ENCODE measurements at regions not wholly inside any gene's neighbourhood (a gene's known extent, or its start where the extent isn't known, plus 50 kb on each side); places are given as distances from the start of the nearest gene placed in this dataset.

DNA sequence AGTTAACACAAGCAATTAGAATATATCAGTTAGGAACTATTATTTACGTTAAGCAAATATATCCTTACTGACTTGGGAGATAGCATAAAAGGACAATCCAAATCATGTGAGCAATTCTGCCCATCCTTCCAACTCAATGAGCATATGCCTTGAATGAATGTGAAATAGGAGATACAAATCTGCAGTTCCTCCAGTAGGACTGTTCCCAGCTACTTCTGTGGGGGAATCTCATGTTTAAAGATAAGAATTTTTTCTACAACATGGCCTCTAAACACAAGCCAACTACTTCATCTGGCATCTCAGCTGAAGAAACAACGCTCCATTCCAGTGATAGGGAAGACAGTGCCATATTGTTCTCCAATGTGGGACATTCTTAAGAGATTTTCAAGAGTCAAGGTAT is 110.7 kb upstream of the NIPBL start:
- H3K4me2 ChIP-seq (ENCODE audit: insufficient read depth, low read length): no peak overlapping the region
- no peaks in the 10 kb centered on the region for H3K79me2 ChIP-seq (ENCODE audit: insufficient read depth, low read length)
- H3K9me3 ChIP-seq (ENCODE audit: low read depth, low read length): no peaks in the 10 kb centered on the region
- TF ChIP-seq, protein P1, sequence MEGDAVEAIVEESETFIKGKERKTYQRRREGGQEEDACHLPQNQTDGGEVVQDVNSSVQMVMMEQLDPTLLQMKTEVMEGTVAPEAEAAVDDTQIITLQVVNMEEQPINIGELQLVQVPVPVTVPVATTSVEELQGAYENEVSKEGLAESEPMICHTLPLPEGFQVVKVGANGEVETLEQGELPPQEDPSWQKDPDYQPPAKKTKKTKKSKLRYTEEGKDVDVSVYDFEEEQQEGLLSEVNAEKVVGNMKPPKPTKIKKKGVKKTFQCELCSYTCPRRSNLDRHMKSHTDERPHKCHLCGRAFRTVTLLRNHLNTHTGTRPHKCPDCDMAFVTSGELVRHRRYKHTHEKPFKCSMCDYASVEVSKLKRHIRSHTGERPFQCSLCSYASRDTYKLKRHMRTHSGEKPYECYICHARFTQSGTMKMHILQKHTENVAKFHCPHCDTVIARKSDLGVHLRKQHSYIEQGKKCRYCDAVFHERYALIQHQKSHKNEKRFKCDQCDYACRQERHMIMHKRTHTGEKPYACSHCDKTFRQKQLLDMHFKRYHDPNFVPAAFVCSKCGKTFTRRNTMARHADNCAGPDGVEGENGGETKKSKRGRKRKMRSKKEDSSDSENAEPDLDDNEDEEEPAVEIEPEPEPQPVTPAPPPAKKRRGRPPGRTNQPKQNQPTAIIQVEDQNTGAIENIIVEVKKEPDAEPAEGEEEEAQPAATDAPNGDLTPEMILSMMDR (IDR thresholded peaks at IDR 0.05; ENCODE audit: extremely low read depth, low read depth, low read length): no peak
- H3K4me1 ChIP-seq (ENCODE audit: insufficient read depth, low read length): no peaks in the 10 kb centered on the region
- DNase-seq (ENCODE audit: insufficient read length, low spot score, missing footprints): no peak
- H2AFZ ChIP-seq (ENCODE audit: low read length): no peak overlapping the region
- H3K27me3 ChIP-seq (ENCODE audit: insufficient read depth, low read length): peaks cover 14% of the 10 kb centered on the region
- H3K4me3 ChIP-seq (ENCODE audit: insufficient read depth, low read length): no peak overlapping the region
- H3K27ac ChIP-seq (ENCODE audit: low read depth, low read length): no peak overlapping the region
- no peaks in the 10 kb centered on the region for H3K36me3 ChIP-seq (ENCODE audit: insufficient read depth, low read length)
- no peaks in the 10 kb centered on the region for H4K20me1 ChIP-seq (ENCODE audit: insufficient read depth, low read length)

DNA sequence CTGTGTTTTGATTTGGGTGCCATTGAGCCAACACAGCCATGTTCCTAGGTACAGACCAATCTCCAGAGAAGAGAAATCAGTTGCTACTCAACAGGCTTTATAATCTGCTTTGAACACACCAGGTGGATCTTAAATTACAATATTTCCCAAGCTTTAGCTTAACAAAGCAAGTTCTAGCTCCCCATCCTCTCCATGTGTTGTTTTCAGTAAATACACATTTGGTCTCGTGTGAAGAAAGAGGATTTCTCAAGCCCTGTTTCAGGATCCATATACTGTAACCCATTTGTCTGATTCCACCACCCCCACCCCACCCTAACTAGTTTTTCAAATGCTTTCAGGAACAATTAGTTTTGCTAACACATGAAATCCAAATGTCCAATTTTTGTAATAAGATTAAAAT is 109.6 kb upstream of the NIPBL start:
- H4K20me1 ChIP-seq (ENCODE audit: insufficient read depth, low read length): no peaks in the 10 kb centered on the region
- TF ChIP-seq, protein P1 (IDR thresholded peaks at IDR 0.05; ENCODE audit: extremely low read depth, low read depth, low read length): no peak
- no peaks in the 10 kb centered on the region for H3K9me3 ChIP-seq (ENCODE audit: low read depth, low read length)
- no peak overlapping the region for H3K27ac ChIP-seq (ENCODE audit: low read depth, low read length)
- no peaks in the 10 kb centered on the region for H3K79me2 ChIP-seq (ENCODE audit: insufficient read depth, low read length)
- no peak for DNase-seq (ENCODE audit: insufficient read length, low spot score, missing footprints)
- H2AFZ ChIP-seq (ENCODE audit: low read length): no peak overlapping the region
- no peaks in the 10 kb centered on the region for H3K4me1 ChIP-seq (ENCODE audit: insufficient read depth, low read length)
- no peak overlapping the region for H3K4me2 ChIP-seq (ENCODE audit: insufficient read depth, low read length)
- peaks cover 14% of the 10 kb centered on the region for H3K27me3 ChIP-seq (ENCODE audit: insufficient read depth, low read length)
- no peaks in the 10 kb centered on the region for H3K36me3 ChIP-seq (ENCODE audit: insufficient read depth, low read length)
- no peak overlapping the region for H3K4me3 ChIP-seq (ENCODE audit: insufficient read depth, low read length)

DNA sequence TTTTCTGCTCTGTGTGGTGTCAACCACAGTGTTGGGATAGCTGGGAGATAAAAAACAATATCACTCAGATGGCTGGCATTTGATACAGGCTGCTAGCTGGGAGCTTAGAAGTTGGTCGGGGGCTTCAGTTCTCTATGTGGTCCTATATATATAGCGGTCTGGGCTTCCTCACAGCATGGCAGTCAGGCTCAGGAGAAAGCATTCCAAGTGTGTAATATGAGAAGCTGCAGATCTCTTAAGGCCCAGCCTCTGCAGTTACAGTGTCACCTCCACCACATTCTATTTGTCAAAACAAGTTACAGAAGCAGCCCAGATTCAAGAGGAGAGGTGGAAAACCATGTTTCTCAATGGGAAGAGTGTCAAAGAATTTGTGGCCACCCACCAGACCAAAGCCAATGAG is 108.1 kb upstream of the NIPBL start:
- Histone ChIP-seq H3K27me3 (ENCODE audit: insufficient read depth, low read length) (peaks cover 13% of the 10 kb centered on the region), H3K4me3 (ENCODE audit: insufficient read depth, low read length) (no peak overlapping the region), H3K36me3 (ENCODE audit: insufficient read depth, low read length) (no peaks in the 10 kb centered on the region), H3K9me3 (ENCODE audit: low read depth, low read length) (no peaks in the 10 kb centered on the region), H3K4me2 (ENCODE audit: insufficient read depth, low read length) (no peak overlapping the region), H3K27ac (ENCODE audit: low read depth, low read length) (no peak overlapping the region), H4K20me1 (ENCODE audit: insufficient read depth, low read length) (no peaks in the 10 kb centered on the region), H2AFZ (ENCODE audit: low read length) (no peak overlapping the region), H3K4me1 (ENCODE audit: insufficient read depth, low read length) (no peaks in the 10 kb centered on the region), H3K79me2 (ENCODE audit: insufficient read depth, low read length) (no peaks in the 10 kb centered on the region)
- DNase-seq (ENCODE audit: insufficient read length, low spot score, missing footprints): no peak
- TF ChIP-seq, protein P1 (IDR thresholded peaks at IDR 0.05; ENCODE audit: extremely low read depth, low read depth, low read length): no peak

DNA sequence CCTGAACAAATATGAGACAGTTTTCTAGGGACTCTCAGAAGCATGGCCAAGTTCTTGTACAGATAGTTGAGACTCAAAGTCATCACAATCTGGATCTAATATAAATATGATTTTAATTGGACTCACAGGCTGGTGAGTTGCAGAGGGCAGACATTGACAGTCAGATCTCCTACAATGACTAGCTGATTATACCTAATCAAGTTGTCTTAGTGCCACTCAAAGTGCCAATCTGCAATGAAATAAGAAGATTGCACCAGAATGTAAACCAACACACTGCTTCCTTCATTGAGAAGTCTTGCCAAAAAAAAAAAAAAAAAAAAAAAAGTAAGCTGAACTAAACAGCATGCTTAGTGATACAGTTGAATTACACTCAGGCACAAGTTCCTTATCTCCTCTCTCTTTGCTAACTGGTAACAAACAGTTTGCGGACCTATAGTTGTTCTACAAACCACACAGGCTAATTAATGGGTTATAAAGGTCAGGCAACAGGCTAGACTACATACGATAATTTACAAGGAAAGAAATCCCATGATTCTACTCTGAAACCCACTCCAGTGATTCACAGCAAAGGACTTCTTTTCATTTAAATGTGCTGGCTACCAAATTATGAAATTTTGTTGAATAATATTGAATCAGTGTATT is 107.3 kb upstream of the NIPBL start:
- Histone ChIP-seq H3K4me2 (ENCODE audit: insufficient read depth, low read length) (no peak overlapping the region), H3K4me1 (ENCODE audit: insufficient read depth, low read length) (no peaks in the 10 kb centered on the region), H3K27me3 (ENCODE audit: insufficient read depth, low read length) (peaks cover 10% of the 10 kb centered on the region), H3K4me3 (ENCODE audit: insufficient read depth, low read length) (no peak overlapping the region), H3K9me3 (ENCODE audit: low read depth, low read length) (no peaks in the 10 kb centered on the region), H4K20me1 (ENCODE audit: insufficient read depth, low read length) (no peaks in the 10 kb centered on the region), H3K27ac (ENCODE audit: low read depth, low read length) (no peak overlapping the region), H3K79me2 (ENCODE audit: insufficient read depth, low read length) (no peaks in the 10 kb centered on the region), H3K36me3 (ENCODE audit: insufficient read depth, low read length) (no peaks in the 10 kb centered on the region), H2AFZ (ENCODE audit: low read length) (no peak overlapping the region)
- DNase-seq (ENCODE audit: insufficient read length, low spot score, missing footprints): no peak
- TF ChIP-seq, protein P1 (IDR thresholded peaks at IDR 0.05; ENCODE audit: extremely low read depth, low read depth, low read length): no peak

All from osteoblast (primary cell).